GM13977 (cell line): ENCODE measurements at regions not wholly inside any gene's neighbourhood (a gene's known extent, or its start where the extent isn't known, plus 50 kb on each side); places are given as distances from the start of the nearest gene placed in this dataset.

Experiments used
- DNase-seq: peaks from one replicate; pipeline ENCODE4 v3.0.0; 2012; ENCODE audit warnings: low spot score
- CTCF ChIP-seq: IDR thresholded peaks from 2 replicates; pipeline ENCODE4 v1.5.1; 2012; ENCODE audit warnings: mild to moderate bottlenecking, control low read depth; ENCODE audit not compliant: insufficient read depth; ENCODE audit errors: extremely low read depth, missing control alignments
- in situ Hi-C: fragments of 300-500 bp; cut with MboI; formaldehyde crosslinking; loops from one replicate; pipeline ENCODE4 v1.12.0; 2022; ENCODE audit warnings: low sequenced_read_pairs, low pct_unique_long_range_greater_than_20kb, mixed read lengths, inconsistent platforms; ENCODE audit not compliant: unreplicated experiment

DNA sequence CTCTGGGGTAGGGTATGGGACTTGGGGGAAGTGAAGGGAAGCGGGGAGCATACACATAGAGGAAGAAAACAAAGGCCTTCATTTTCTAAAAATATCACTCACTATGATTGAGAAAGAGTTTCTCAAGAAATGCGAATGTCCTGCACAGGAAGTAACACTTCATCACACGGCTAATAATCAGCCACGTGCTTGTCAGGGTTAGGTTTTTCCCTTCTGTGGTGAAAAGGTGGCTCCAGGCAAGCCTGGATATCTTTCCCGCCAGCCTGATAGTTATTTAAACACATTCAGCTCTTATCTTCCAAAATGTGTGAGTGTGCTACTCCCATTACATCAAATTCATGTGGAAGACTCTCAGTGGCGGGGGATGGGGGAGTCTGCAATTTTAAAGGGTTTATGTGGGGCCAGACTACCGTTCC, 166.4 kb upstream of the ADO start:
- no peak for DNase-seq
- in situ Hi-C loops, result no loop called here
- TF ChIP-seq CTCF, result no peak

DNA sequence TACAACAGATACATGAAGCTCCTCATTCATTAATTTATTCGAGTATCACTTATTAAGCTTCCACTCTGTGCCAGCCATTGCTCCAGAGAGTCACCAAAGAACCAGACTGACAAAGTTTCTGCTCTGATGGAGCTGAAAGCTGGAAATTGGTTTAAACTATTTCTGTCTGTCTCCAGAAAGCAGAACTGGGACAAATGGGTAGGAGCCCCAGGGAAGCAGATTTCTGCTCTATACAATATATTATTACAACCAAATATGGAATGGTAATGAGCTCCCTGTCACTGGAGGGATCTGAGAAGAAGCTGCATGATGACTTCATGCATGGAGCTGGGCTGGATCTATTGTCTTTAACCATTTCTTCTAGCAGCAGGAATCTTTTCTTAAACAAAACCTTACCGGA, 165.4 kb upstream of the ADO start:
- DNase-seq, result no peak
- in situ Hi-C loops, result no loop called here
- TF ChIP-seq CTCF, result no peak

DNA sequence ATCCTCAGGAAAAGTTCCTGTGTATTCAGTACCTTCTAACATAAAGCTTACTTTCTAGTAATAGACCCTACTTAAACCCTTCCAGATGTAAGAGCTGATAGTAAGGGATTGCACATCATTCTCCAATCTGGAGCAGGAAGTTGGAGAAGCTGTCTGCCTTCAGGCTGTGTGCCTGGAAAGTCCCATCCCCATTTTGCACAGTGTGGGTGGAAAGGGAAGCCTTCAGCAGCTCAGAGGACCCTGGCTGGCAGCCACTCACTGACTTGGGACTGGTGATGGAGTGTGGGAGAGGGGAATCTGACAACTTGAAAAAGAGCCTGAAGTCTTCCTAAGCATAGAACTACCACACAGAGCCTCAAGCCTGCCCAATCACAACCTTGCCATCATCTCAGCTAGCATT, 164.1 kb upstream of the ADO start:
- no peak for TF ChIP-seq CTCF
- in situ Hi-C loops, result no loop called here
- DNase-seq, result no peak

DNA sequence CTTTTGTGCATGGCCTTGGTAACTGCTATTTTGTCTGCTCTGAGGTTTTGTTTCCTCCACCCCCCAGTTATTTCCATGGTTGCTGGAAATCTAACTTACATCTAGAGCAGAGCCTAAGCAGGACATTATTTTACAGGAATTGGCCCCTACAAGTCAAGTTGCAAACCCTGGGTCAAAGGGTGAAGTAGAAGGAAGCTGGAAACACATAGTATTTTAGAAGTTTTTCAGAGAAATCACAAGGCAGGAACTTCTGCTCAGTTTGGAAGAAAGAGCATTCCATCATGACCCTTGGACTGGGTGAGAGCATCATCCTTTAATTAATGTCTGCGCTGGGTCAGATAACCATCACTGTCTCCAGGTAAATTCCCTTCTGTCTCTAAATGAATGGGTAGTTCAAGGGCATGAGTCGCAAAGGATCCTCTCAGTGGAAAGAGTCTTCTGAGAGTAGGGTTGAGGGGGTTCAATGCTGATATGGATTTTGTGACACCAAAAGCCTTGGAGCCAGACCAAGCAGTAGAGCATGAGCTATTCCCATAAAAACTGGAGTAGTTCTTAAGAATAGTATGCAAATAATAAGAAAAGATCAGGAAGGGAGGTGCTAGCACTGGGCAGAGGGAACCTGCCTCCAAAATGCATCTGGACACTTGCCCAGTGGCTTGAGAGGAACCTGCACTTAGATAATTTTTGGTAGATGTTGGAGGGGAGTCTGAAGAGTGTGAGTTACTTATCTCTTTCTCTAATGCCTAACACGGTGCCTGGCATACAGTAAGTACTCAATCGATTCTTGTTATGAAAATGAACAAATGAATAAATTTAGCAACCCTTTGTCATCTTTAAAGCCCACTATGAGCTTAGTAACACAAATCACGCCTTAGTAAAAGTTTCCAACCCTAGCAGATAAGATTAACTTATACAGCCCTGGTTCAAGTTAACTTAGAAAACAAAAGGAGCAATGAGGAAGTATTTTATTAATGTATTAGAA, 160.6 kb upstream of the ADO start:
- no peak for DNase-seq
- TF ChIP-seq CTCF, result no peak
- in situ Hi-C loops, result no loop called here

DNA sequence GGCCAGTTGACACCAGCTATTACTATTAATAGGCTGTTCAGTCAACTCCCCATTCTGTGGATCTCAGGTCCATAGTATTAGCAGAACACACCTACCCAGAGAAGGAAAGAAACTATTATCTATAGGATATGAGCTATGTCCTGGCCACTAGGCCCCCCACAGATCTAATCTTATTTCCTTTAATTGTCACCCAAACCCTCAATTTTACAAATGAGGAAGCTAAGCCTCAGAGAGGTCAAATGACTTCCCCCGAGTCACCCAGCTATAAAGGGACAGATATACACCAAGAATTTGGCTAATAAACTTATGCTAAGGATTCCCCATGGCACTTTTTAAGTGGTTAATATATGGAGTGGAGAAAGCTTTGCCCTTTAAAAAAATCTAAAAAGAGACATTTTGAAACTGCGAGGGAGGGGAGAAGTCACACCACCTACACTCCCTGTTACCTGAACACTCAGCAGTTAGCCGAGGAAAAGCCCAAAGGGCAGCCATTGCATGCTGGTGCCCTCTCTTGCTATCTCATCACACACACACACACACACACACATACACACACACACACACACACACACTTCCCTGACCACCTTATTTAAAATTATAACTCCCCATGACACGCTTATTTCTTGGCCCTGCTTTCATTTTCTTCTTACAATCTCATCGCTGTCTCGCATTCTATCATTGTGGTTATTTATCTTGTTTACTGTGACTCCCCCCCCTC, 157.0 kb upstream of the ADO start:
- in situ Hi-C loops, result no loop called here
- TF ChIP-seq CTCF, result no peak

DNA sequence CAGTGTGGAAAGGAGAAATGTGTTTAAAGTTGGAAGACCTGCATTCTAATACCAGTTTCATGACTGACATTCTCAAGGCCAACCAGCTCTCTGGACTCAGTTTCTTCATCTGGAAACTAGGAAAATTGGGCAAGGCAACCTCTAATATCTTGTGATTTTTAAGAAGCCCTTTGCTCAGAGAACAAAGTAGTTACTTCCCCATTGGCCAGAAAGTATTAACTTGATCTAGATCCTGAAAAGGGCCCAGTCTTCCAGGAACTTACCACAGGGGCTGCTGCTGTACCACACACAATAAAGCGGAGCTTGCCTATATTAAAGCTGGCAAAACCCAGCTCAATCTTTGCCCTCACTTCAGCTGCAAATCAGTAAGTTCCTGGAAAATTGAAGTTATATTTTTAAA, 155.6 kb upstream of the ADO start:
- no peak for DNase-seq
- TF ChIP-seq CTCF, result no peak
- in situ Hi-C loops, result no loop called here

More for the DNA sequence above, 157.0 kb upstream of the ADO start:
- DNase-seq, result no peak
